Tibial artery (tissue), 4 donors: ENCODE measurements at regions not wholly inside any gene's neighbourhood (a gene's known extent, or its start where the extent isn't known, plus 50 kb on each side); places are given as distances from the start of the nearest gene placed in this dataset.

ENCODE experiments used
- DNase-seq, 2 donors: peaks; one replicate each; pipeline ENCODE4 v3.0.0-alpha.2; 2019
- H3K27ac ChIP-seq, 2 donors: fragments of 200-600 bp; sonication (generic) in 1 of 2; 1 replicate in 1 of 2; 2 replicates in 1 of 2; pipeline ENCODE4 v1.5.1; 2018 to 2019; ENCODE audit warnings: mild to moderate bottlenecking in 1 of 2
- H3K27me3 ChIP-seq, 2 donors: fragments of 200-600 bp; sonication (generic) in 1 of 2; one replicate each; pipeline versions ENCODE4 v1.5.1 to v1.6.0; 2016 to 2019
- H3K36me3 ChIP-seq, 3 donors: fragments of 200-600 bp; sonication (generic) in 2 of 3; one replicate each; pipeline ENCODE4 v1.5.1; 2016 to 2019; ENCODE audit warnings: mild to moderate bottlenecking in 2 of 3
- H3K4me1 ChIP-seq, 4 donors: fragments of 200-600 bp; sonication (generic) in 2 of 4; 1 replicate in 3 of 4; 2 replicates in 1 of 4; pipeline ENCODE4 v1.5.1; 2016 to 2019
- H3K4me3 ChIP-seq, 2 donors: fragments of 200-600 bp; sonication (generic) in 1 of 2; 1 replicate in 1 of 2; 2 replicates in 1 of 2; pipeline ENCODE4 v1.5.1; 2018 to 2019; ENCODE audit warnings: mild to moderate bottlenecking in 2 of 2
- H3K9me3 ChIP-seq, 3 donors: fragments of 200-600 bp; sonication (generic) in 1 of 3; one replicate each; pipeline ENCODE4 v1.5.1; 2016 to 2019
- CTCF ChIP-seq, 2 experiments: fragments of 200-600 bp in 1 of 2; fragments of 450-650 bp in 1 of 2; IDR thresholded peaks; one replicate each; pipeline ENCODE4 v1.5.1; 2017 to 2019; ENCODE audit warnings: antibody characterized with exemption in 2 of 2, mild to moderate bottlenecking in 1 of 2, moderate library complexity in 1 of 2
- intact Hi-C: fragments of 100-400 bp; cut with DNase I; formaldehyde crosslinking; loops from one replicate; pipeline ENCODE4 v1.15.0; 2023; ENCODE audit warnings: low total_unique reads

DNA sequence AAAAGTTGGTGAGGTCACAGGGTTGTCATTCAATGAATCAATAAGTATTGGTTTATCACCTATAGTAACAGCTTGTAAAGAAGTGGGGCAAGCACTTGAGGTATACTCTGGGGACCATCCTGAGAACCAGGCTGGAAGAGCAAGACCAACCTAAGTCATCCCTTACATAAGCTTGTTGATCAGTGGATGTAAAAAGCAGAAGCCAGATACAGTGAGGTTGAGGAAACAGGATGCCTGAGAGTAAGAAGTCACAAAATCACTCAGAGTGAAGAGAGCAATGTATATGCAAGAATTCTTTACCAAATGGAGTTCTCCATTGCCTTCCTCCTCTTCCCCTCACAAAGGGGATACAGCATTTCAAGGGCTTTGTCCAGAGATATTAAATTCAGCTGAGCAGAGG is 76.3 kb upstream of the PACRGL start:
- no peaks in the 10 kb centered on the region for H3K27me3 ChIP-seq
- H3K27ac ChIP-seq = no peak overlapping the region
- intact Hi-C loops = no loop called here
- TF ChIP-seq CTCF (IDR thresholded peaks at IDR 0.05) = no peak
- H3K4me3 ChIP-seq = no peak overlapping the region
- H3K36me3 ChIP-seq = no peaks in the 10 kb centered on the region
- no peak for DNase-seq
- H3K4me1 ChIP-seq = no peaks in the 10 kb centered on the region
- H3K9me3 ChIP-seq = no peaks in the 10 kb centered on the region

- no peak overlapping the region for H3K27ac ChIP-seq
- TF ChIP-seq CTCF (IDR thresholded peaks at IDR 0.05) = no peak
These were observed 75.4 kb upstream of the PACRGL start for GRCh38 chr4:20624793-20625374.

GRCh38 chr4:20625426-20625825 is 74.8 kb upstream of the PACRGL start:
- Histone ChIP-seq H3K4me3 (no peak overlapping the region), H3K9me3 (no peaks in the 10 kb centered on the region), H3K27ac (no peak overlapping the region), H3K36me3 (no peaks in the 10 kb centered on the region), H3K27me3 (no peaks in the 10 kb centered on the region), H3K4me1 (no peaks in the 10 kb centered on the region)
- no peak for TF ChIP-seq CTCF (IDR thresholded peaks at IDR 0.05)
- DNase-seq = peak in 1 of 2 donors; percentile 40
- intact Hi-C loops = no loop called here

More at GRCh38 chr4:20624793-20625374, 75.4 kb upstream of the PACRGL start:
- intact Hi-C loops = no loop called here
- H3K9me3 ChIP-seq = no peaks in the 10 kb centered on the region
- H3K4me1 ChIP-seq = no peaks in the 10 kb centered on the region
- no peaks in the 10 kb centered on the region for H3K36me3 ChIP-seq
- no peak overlapping the region for H3K4me3 ChIP-seq
- H3K27me3 ChIP-seq = no peaks in the 10 kb centered on the region
- DNase-seq = no peak

- Histone ChIP-seq H3K27me3 (no peaks in the 10 kb centered on the region), H3K36me3 (no peaks in the 10 kb centered on the region), H3K9me3 (no peaks in the 10 kb centered on the region), H3K27ac (no peak overlapping the region), H3K4me3 (no peak overlapping the region), H3K4me1 (no peaks in the 10 kb centered on the region)
- intact Hi-C loops = no loop called here
- TF ChIP-seq CTCF (IDR thresholded peaks at IDR 0.05) = no peak
- no peak for DNase-seq
These were observed 73.8 kb upstream of the PACRGL start for GRCh38 chr4:20626326-20627005.

DNA sequence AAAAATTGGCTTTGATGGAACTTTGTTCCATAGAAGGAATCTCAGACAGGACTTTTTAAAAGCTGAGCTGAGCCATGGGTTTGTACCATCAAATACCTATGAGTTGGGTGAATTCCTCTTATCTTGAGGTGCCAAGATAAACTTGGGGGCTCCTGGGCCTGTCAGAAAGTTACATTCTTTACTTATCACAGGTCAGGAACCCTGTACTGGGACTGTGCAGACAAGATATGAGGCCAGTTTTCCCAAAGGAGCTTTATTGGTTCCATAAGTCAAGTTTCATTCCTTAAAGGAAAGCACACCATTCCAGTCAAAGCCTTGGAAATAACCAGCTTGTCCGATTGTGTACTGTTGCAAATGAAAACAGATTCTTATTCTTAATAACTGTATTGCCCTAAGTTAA is 72.4 kb upstream of the PACRGL start:
- no peak overlapping the region for H3K27ac ChIP-seq
- DNase-seq = no peak
- intact Hi-C loops = no loop called here

More for the DNA sequence above, 72.4 kb upstream of the PACRGL start:
- Histone ChIP-seq H3K36me3 (no peaks in the 10 kb centered on the region), H3K9me3 (no peaks in the 10 kb centered on the region), H3K4me1 (no peaks in the 10 kb centered on the region), H3K4me3 (no peak overlapping the region), H3K27me3 (no peaks in the 10 kb centered on the region)
- TF ChIP-seq CTCF (IDR thresholded peaks at IDR 0.05) = no peak
